HEK293T (cell line): ENCODE measurements at regions not wholly inside any gene's neighbourhood (a gene's known extent, or its start where the extent isn't known, plus 50 kb on each side); places are given as distances from the start of the nearest gene placed in this dataset.

Experiments
- CTCF ChIA-PET: fragments of 350-600 bp; formaldehyde crosslinking; extraction: SDS; loops from one replicate; lab custom pipeline; 2021; ENCODE audit warnings: antibody characterized with exemption, inconsistent platforms; lab: Yijun Ruan, JAX
- POLR2A ChIA-PET: fragments of 350-600 bp; formaldehyde crosslinking; extraction: SDS; loops from one replicate; lab custom pipeline; 2020; ENCODE audit warnings: antibody characterized with exemption, inconsistent platforms; lab: Yijun Ruan, JAX
- DNase-seq: peaks from one replicate; pipeline ENCODE4 v3.0.0; 2012; ENCODE audit warnings: mixed read lengths; ENCODE audit errors: extremely low spot score
- ARNT ChIP-seq: fragments of 450-650 bp; IDR thresholded peaks from 2 replicates; pipeline ENCODE4 v1.6.1; 2017; ENCODE audit warnings: mild to moderate bottlenecking
- BHLHE40 ChIP-seq: fragments of 450-650 bp; IDR thresholded peaks from 2 replicates; pipeline ENCODE4 v1.6.1; 2016; ENCODE audit warnings: mild to moderate bottlenecking, moderate library complexity, borderline replicate concordance
- CTBP1 ChIP-seq: fragments of 450-650 bp; IDR thresholded peaks from 2 replicates; pipeline ENCODE4 v1.6.1; 2016; ENCODE audit warnings: borderline replicate concordance
- ELF4 ChIP-seq: fragments of 450-650 bp; IDR thresholded peaks from 2 replicates; pipeline ENCODE4 v1.6.1; 2017; ENCODE audit warnings: antibody characterized with exemption
- FOXA1 ChIP-seq: fragments of 450-650 bp; IDR thresholded peaks from 2 replicates; pipeline ENCODE4 v1.6.1; 2016; ENCODE audit warnings: mild to moderate bottlenecking
- FOXK2 ChIP-seq: fragments of 450-650 bp; IDR thresholded peaks from 2 replicates; pipeline ENCODE4 v1.6.1; 2016; ENCODE audit warnings: mild to moderate bottlenecking
- FOXM1 ChIP-seq: fragments of 450-650 bp; IDR thresholded peaks from 2 replicates; pipeline ENCODE4 v1.6.1; 2017; ENCODE audit warnings: mild to moderate bottlenecking, borderline replicate concordance
- HDGF ChIP-seq: fragments of 450-650 bp; IDR thresholded peaks from 2 replicates; pipeline ENCODE4 v1.6.1; 2017; ENCODE audit warnings: antibody characterized with exemption, borderline replicate concordance
- L3MBTL2 ChIP-seq: fragments of 450-650 bp; conservative IDR thresholded peaks from 2 replicates; pipeline ENCODE4 v1.6.1; 2016; ENCODE audit warnings: mild to moderate bottlenecking
- LEF1 ChIP-seq: fragments of 450-650 bp; IDR thresholded peaks from 2 replicates; pipeline ENCODE4 v1.6.1; 2017; ENCODE audit warnings: mild to moderate bottlenecking, borderline replicate concordance
- NFRKB ChIP-seq: fragments of 450-650 bp; IDR thresholded peaks from 2 replicates; pipeline ENCODE4 v1.6.1; 2016; ENCODE audit warnings: mild to moderate bottlenecking, moderate library complexity
- PKNOX1 ChIP-seq: fragments of 450-650 bp; IDR thresholded peaks from 2 replicates; pipeline ENCODE4 v1.6.1; 2016
- SP1 ChIP-seq: fragments of 450-650 bp; IDR thresholded peaks from 2 replicates; pipeline ENCODE4 v1.6.1; 2017
- SUZ12 ChIP-seq: fragments of 450-650 bp; IDR thresholded peaks from 2 replicates; pipeline ENCODE4 v1.6.1; 2016; ENCODE audit warnings: mild to moderate bottlenecking
- TARDBP ChIP-seq: fragments of 450-650 bp; IDR thresholded peaks from 2 replicates; pipeline ENCODE4 v1.6.1; 2016
- ZNF384 ChIP-seq: fragments of 450-650 bp; IDR thresholded peaks from 2 replicates; pipeline ENCODE4 v1.6.1; 2016

GRCh38 chr2:57828221-57828620 lies 218.4 kb upstream of the VRK2 start:
- no peak for TF ChIP-seq ELF4
- TF ChIP-seq NFRKB, result no peak
- TF ChIP-seq FOXM1, result no peak
- no peak for TF ChIP-seq TARDBP
- no peak for TF ChIP-seq HDGF
- TF ChIP-seq ZNF384, result no peak
- no peak for TF ChIP-seq FOXA1
- TF ChIP-seq L3MBTL2, result no peak
- ChIA-PET POLR2A (no interaction called here), CTCF (no interaction called here)

GRCh38 chr2:57834666-57835065 lies 211.9 kb upstream of the VRK2 start:
- POLR2A ChIA-PET, result no interaction called here
- DNase-seq, result no peak
- no peak for TF ChIP-seq FOXM1
- TF ChIP-seq FOXK2, result no peak
- no peak for TF ChIP-seq L3MBTL2
- TF ChIP-seq HDGF, result no peak
- no peak for TF ChIP-seq LEF1
- TF ChIP-seq SP1, result no peak
- no peak for TF ChIP-seq ARNT
- TF ChIP-seq PKNOX1, result no peak
- no peak for TF ChIP-seq SUZ12
- no peak for TF ChIP-seq ZNF384
- CTCF ChIA-PET, result no interaction called here

More at GRCh38 chr2:57828221-57828620, 218.4 kb upstream of the VRK2 start:
- no peak for DNase-seq

GRCh38 chr2:57842531-57842930 lies 204.1 kb upstream of the VRK2 start:
- no peak for DNase-seq
- POLR2A ChIA-PET, result no interaction called here
- TF ChIP-seq NFRKB, result no peak
- no peak for TF ChIP-seq BHLHE40
- no peak for TF ChIP-seq FOXM1
- CTCF ChIA-PET, result no interaction called here

GRCh38 chr2:57843158-57843557 lies 203.4 kb upstream of the VRK2 start:
- no peak for TF ChIP-seq NFRKB
- no peak for TF ChIP-seq BHLHE40
- no peak for TF ChIP-seq TARDBP
- TF ChIP-seq PKNOX1, result no peak
- no peak for TF ChIP-seq L3MBTL2
- TF ChIP-seq FOXA1, result no peak
- TF ChIP-seq ELF4, result no peak
- TF ChIP-seq FOXK2, result no peak
- TF ChIP-seq FOXM1, result no peak
- ChIA-PET POLR2A (no interaction called here), CTCF (no interaction called here)
- no peak for DNase-seq

- ChIA-PET CTCF (no interaction called here), POLR2A (no interaction called here)
- TF ChIP-seq SP1 (no peak), CTBP1 (no peak), FOXA1 (no peak), FOXM1 (no peak)
- DNase-seq, result no peak
These were observed 197.9 kb upstream of the VRK2 start for GRCh38 chr2:57848723-57849122.

GRCh38 chr2:57849843-57850242 lies 196.8 kb upstream of the VRK2 start:
- POLR2A ChIA-PET, result no interaction called here
- TF ChIP-seq FOXA1, result no peak
- no peak for TF ChIP-seq FOXK2
- no peak for TF ChIP-seq PKNOX1
- TF ChIP-seq NFRKB, result no peak
- TF ChIP-seq HDGF, result no peak
- TF ChIP-seq SP1, result no peak
- TF ChIP-seq CTBP1, result no peak
- TF ChIP-seq L3MBTL2, result no peak
- TF ChIP-seq TARDBP, result no peak
- no peak for TF ChIP-seq ARNT
- TF ChIP-seq BHLHE40, result no peak
- TF ChIP-seq SUZ12, result no peak
- CTCF ChIA-PET, result no interaction called here
- no peak for DNase-seq

GRCh38 chr2:57850415-57851130 lies 196.0 kb upstream of the VRK2 start:
- ChIA-PET POLR2A (no interaction called here), CTCF (interaction anchor here (0.7 kb wide), 1 partner anchor 108 kb away, joined by 3 read pairs; no protein-coding TSS in a partner anchor)
- no peak for TF ChIP-seq TARDBP
- no peak for TF ChIP-seq SUZ12
- no peak for TF ChIP-seq PKNOX1
- no peak for TF ChIP-seq BHLHE40
- TF ChIP-seq SP1, result no peak
- no peak for TF ChIP-seq CTBP1
- no peak for TF ChIP-seq FOXM1
- no peak for DNase-seq
